ENCODE measurements at regions not wholly inside any gene's neighbourhood (a gene's known extent, or its start where the extent isn't known, plus 50 kb on each side); places are given as distances from the start of the nearest gene placed in this dataset.
A peak's percentile ranks its signal among the peaks of the same experiment; 100 is the strongest.

GRCh38 chr10:49463605-49464004 lies 67.7 kb upstream of the DRGX start:
- no peak for DNase-seq (ENCODE audit: low read depth in 2 of 2)

GRCh38 chr10:49458869-49459268 lies 63.0 kb upstream of the DRGX start:
- DNase-seq (ENCODE audit: low read depth in 2 of 2), result no peak

- peak in 1 of 2 experiments; percentile 2 for DNase-seq (ENCODE audit: low read depth in 2 of 2)
Observed at GRCh38 chr10:49457686-49458085, 61.8 kb upstream of the DRGX start.

GRCh38 chr10:49448924-49449323 lies 53.0 kb upstream of the DRGX start:
- no peak for DNase-seq (ENCODE audit: low read depth in 2 of 2)

GRCh38 chr10:49446031-49446430 lies 50.1 kb upstream of the DRGX start:
- DNase-seq (ENCODE audit: low read depth in 2 of 2), result peak in 1 of 2 experiments; percentile 6

All from fibroblast of skin of left quadriceps (primary cell).